ENCODE measurements at regions not wholly inside any gene's neighbourhood (a gene's known extent, or its start where the extent isn't known, plus 50 kb on each side); places are given as distances from the start of the nearest gene placed in this dataset.

DNA sequence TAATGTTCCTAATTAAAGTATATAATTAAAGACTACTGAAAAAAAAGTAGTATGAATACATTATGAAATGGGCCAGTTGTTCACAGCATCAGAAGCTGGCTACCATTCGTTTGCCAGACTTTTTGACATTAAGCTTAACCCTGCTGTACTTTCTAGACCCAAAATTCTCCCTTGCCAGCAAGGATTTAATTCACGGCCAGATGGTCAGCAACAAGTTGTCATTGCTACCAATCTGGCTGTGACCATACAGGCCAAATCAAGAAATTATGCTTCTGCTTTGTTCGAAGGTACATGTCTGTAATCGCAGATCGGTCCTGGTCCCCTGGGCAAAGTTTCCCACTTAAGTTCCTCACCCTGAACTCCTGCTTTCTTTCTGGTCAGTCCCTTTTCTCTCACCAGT lies 217.7 kb upstream of the ATXN7L3B start:
- Histone ChIP-seq H4K8ac (ENCODE audit: low read length) (no peak overlapping the region), H3K4me2 (ENCODE audit: low read length, poor library complexity, severe bottlenecking) (no peak overlapping the region), H3K4me3 (ENCODE audit: insufficient read depth in 1 of 2, low read depth in 1 of 2, low read length in 2 of 2) (no peak overlapping the region), H3K4ac (ENCODE audit: low read depth in 1 of 2, low read length in 2 of 2) (no peak overlapping the region), H3K18ac (ENCODE audit: low read depth in 1 of 2, low read length in 2 of 2) (no peak overlapping the region), H3K23ac (ENCODE audit: low read length in 2 of 2) (no peak overlapping the region), H2BK15ac (ENCODE audit: low read depth, poor library complexity, severe bottlenecking) (no peak overlapping the region), H3K27me3 (ENCODE audit: control insufficient read depth in 1 of 2, insufficient read depth in 1 of 2, low read length in 2 of 2) (no peaks in the 10 kb centered on the region), H3K9ac (ENCODE audit: low read length) (no peak overlapping the region), H3K9me3 (ENCODE audit: control insufficient read depth, low read length) (no peaks in the 10 kb centered on the region), H2BK120ac (ENCODE audit: low read depth, low read length) (no peak overlapping the region), H3K79me1 (replicated peaks; ENCODE audit: low read length, poor library complexity, severe bottlenecking) (no peaks in the 10 kb centered on the region), H3K4me1 (ENCODE audit: control insufficient read depth, insufficient read depth, low read depth, low read length) (no peaks in the 10 kb centered on the region), H4K91ac (ENCODE audit: low read length) (no peak overlapping the region), H3K14ac (ENCODE audit: low read length in 2 of 2) (no peak overlapping the region), H2BK12ac (ENCODE audit: low read length in 2 of 2) (no peak overlapping the region), H2AK5ac (ENCODE audit: low read length, severe bottlenecking) (no peak overlapping the region), H2BK5ac (ENCODE audit: low read depth, low read length, poor library complexity, severe bottlenecking) (no peak overlapping the region), H2AFZ (ENCODE audit: low read depth, low read length) (no peak overlapping the region), H3K36me3 (ENCODE audit: control insufficient read depth in 1 of 2, insufficient read depth in 2 of 2, low read depth in 1 of 2, low read length in 2 of 2) (no peaks in the 10 kb centered on the region), H3K27ac (ENCODE audit: low read length, poor library complexity, severe bottlenecking) (no peak overlapping the region)
- DNase-seq = no peak
- 94% methylated on average over 5 of the region's 5 CpGs for WGBS

DNA sequence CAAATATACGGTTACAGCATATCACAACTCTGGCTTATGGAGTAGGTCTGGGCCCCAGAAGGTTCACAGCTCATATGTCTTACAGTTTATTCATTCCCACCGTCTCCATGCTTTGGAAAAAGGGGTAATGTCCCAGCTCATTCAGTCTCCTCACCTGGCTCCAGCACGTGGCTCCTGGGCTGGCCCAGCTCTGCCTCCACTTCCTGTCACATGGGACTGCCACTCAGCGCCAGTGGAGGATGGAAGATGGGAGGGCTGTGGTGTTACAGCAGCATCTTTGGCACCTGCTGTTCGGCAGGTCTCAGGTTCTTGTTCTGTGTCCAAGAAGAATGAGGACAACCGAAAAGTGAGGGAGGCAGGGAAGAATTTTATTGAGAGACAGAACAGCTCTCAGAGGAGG lies 216.3 kb upstream of the ATXN7L3B start:
- Histone ChIP-seq H3K14ac (ENCODE audit: low read length in 2 of 2) (no peak overlapping the region), H3K23ac (ENCODE audit: low read length in 2 of 2) (no peak overlapping the region), H3K9ac (ENCODE audit: low read length) (no peak overlapping the region), H3K27ac (ENCODE audit: low read length, poor library complexity, severe bottlenecking) (no peak overlapping the region), H3K18ac (ENCODE audit: low read depth in 1 of 2, low read length in 2 of 2) (no peak overlapping the region), H3K9me3 (ENCODE audit: control insufficient read depth, low read length) (no peaks in the 10 kb centered on the region), H3K4ac (ENCODE audit: low read depth in 1 of 2, low read length in 2 of 2) (no peak overlapping the region), H3K4me2 (ENCODE audit: low read length, poor library complexity, severe bottlenecking) (no peak overlapping the region), H4K91ac (ENCODE audit: low read length) (no peak overlapping the region), H2AK5ac (ENCODE audit: low read length, severe bottlenecking) (no peak overlapping the region), H2BK120ac (ENCODE audit: low read depth, low read length) (no peak overlapping the region), H2AFZ (ENCODE audit: low read depth, low read length) (no peak overlapping the region), H2BK5ac (ENCODE audit: low read depth, low read length, poor library complexity, severe bottlenecking) (no peak overlapping the region), H3K79me1 (replicated peaks; ENCODE audit: low read length, poor library complexity, severe bottlenecking) (no peaks in the 10 kb centered on the region), H2BK15ac (ENCODE audit: low read depth, poor library complexity, severe bottlenecking) (no peak overlapping the region), H4K8ac (ENCODE audit: low read length) (peak overlapping the region; percentile 19), H3K27me3 (ENCODE audit: control insufficient read depth in 1 of 2, insufficient read depth in 1 of 2, low read length in 2 of 2) (no peaks in the 10 kb centered on the region), H3K4me3 (ENCODE audit: insufficient read depth in 1 of 2, low read depth in 1 of 2, low read length in 2 of 2) (no peak overlapping the region), H2BK12ac (ENCODE audit: low read length in 2 of 2) (no peak overlapping the region), H3K4me1 (ENCODE audit: control insufficient read depth, insufficient read depth, low read depth, low read length) (no peaks in the 10 kb centered on the region), H3K36me3 (ENCODE audit: control insufficient read depth in 1 of 2, insufficient read depth in 2 of 2, low read depth in 1 of 2, low read length in 2 of 2) (no peaks in the 10 kb centered on the region)
- 89% methylated on average over 6 of the region's 6 CpGs for WGBS
- no peak for DNase-seq

DNA sequence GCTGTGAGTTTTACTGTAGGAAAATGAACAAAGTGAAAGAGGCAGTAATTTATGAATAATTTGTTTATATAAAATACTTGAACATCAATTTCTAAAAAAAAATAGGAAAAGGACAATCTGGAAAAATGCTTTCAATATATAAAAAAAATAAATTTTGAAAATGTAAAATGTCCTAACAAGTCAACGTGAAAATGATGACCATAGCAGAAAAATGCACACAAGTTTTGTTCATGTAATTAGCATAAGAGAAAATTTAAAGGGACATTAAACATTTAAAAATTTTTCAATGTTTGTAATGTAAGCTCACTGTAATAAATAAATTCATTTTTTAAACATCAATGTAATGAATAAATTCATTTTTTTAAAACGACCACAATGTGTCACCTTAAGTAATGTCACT lies 214.8 kb upstream of the ATXN7L3B start:
- H3K9me3 ChIP-seq (ENCODE audit: control insufficient read depth, low read length) = no peaks in the 10 kb centered on the region
- no peaks in the 10 kb centered on the region for H3K4me1 ChIP-seq (ENCODE audit: control insufficient read depth, insufficient read depth, low read depth, low read length)
- no peak overlapping the region for H3K4me2 ChIP-seq (ENCODE audit: low read length, poor library complexity, severe bottlenecking)
- no peak overlapping the region for H3K4ac ChIP-seq (ENCODE audit: low read depth in 1 of 2, low read length in 2 of 2)
- WGBS = no CpG with 5 or more reads among the region's 2 CpGs
- H4K8ac ChIP-seq (ENCODE audit: low read length) = no peak overlapping the region
- DNase-seq = no peak
- no peak overlapping the region for H2AK5ac ChIP-seq (ENCODE audit: low read length, severe bottlenecking)
- H2BK120ac ChIP-seq (ENCODE audit: low read depth, low read length) = no peak overlapping the region
- H2AFZ ChIP-seq (ENCODE audit: low read depth, low read length) = no peak overlapping the region
- H4K91ac ChIP-seq (ENCODE audit: low read length) = no peak overlapping the region
- H3K18ac ChIP-seq (ENCODE audit: low read depth in 1 of 2, low read length in 2 of 2) = no peak overlapping the region
- H3K79me1 ChIP-seq (replicated peaks; ENCODE audit: low read length, poor library complexity, severe bottlenecking) = no peaks in the 10 kb centered on the region
- no peaks in the 10 kb centered on the region for H3K27me3 ChIP-seq (ENCODE audit: control insufficient read depth in 1 of 2, insufficient read depth in 1 of 2, low read length in 2 of 2)
- no peak overlapping the region for H2BK15ac ChIP-seq (ENCODE audit: low read depth, poor library complexity, severe bottlenecking)
- H3K23ac ChIP-seq (ENCODE audit: low read length in 2 of 2) = no peak overlapping the region
- no peak overlapping the region for H3K4me3 ChIP-seq (ENCODE audit: insufficient read depth in 1 of 2, low read depth in 1 of 2, low read length in 2 of 2)
- no peak overlapping the region for H2BK5ac ChIP-seq (ENCODE audit: low read depth, low read length, poor library complexity, severe bottlenecking)
- no peak overlapping the region for H2BK12ac ChIP-seq (ENCODE audit: low read length in 2 of 2)
- H3K36me3 ChIP-seq (ENCODE audit: control insufficient read depth in 1 of 2, insufficient read depth in 2 of 2, low read depth in 1 of 2, low read length in 2 of 2) = no peaks in the 10 kb centered on the region
- no peak overlapping the region for H3K27ac ChIP-seq (ENCODE audit: low read length, poor library complexity, severe bottlenecking)
- H3K9ac ChIP-seq (ENCODE audit: low read length) = no peak overlapping the region
- H3K14ac ChIP-seq (ENCODE audit: low read length in 2 of 2) = no peak overlapping the region

DNA sequence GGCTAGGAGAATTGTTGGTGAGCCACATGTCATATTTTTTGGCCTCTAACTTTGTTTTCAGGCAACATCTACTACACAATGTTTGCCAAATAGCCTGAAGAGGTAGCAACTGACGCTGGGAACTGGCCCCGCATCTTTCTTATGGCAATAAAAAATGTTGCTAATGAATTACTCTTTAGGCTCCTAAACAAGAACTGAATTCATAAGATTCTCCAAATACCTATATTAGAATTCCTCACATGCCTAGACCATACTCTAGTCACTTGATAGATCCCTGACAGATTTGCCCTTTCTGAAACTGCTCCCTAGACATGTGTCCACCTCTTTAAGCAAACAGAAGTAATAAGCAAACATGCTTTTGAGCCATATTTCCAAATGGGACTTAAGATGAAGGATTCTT lies 209.0 kb upstream of the ATXN7L3B start:
- no peaks in the 10 kb centered on the region for H3K4me1 ChIP-seq (ENCODE audit: control insufficient read depth, insufficient read depth, low read depth, low read length)

More for the DNA sequence above, 209.0 kb upstream of the ATXN7L3B start:
- Histone ChIP-seq H2AK5ac (ENCODE audit: low read length, severe bottlenecking) (no peak overlapping the region), H3K23ac (ENCODE audit: low read length in 2 of 2) (no peak overlapping the region), H3K27ac (ENCODE audit: low read length, poor library complexity, severe bottlenecking) (no peak overlapping the region), H3K14ac (ENCODE audit: low read length in 2 of 2) (no peak overlapping the region), H3K4me2 (ENCODE audit: low read length, poor library complexity, severe bottlenecking) (no peak overlapping the region), H3K18ac (ENCODE audit: low read depth in 1 of 2, low read length in 2 of 2) (no peak overlapping the region), H2BK120ac (ENCODE audit: low read depth, low read length) (no peak overlapping the region), H3K4me3 (ENCODE audit: insufficient read depth in 1 of 2, low read depth in 1 of 2, low read length in 2 of 2) (no peak overlapping the region), H2BK15ac (ENCODE audit: low read depth, poor library complexity, severe bottlenecking) (no peak overlapping the region), H3K79me1 (replicated peaks; ENCODE audit: low read length, poor library complexity, severe bottlenecking) (no peaks in the 10 kb centered on the region), H4K91ac (ENCODE audit: low read length) (no peak overlapping the region), H2BK12ac (ENCODE audit: low read length in 2 of 2) (no peak overlapping the region), H4K8ac (ENCODE audit: low read length) (no peak overlapping the region), H3K4ac (ENCODE audit: low read depth in 1 of 2, low read length in 2 of 2) (no peak overlapping the region), H3K9ac (ENCODE audit: low read length) (no peak overlapping the region), H3K36me3 (ENCODE audit: control insufficient read depth in 1 of 2, insufficient read depth in 2 of 2, low read depth in 1 of 2, low read length in 2 of 2) (no peaks in the 10 kb centered on the region), H3K27me3 (ENCODE audit: control insufficient read depth in 1 of 2, insufficient read depth in 1 of 2, low read length in 2 of 2) (no peaks in the 10 kb centered on the region), H3K9me3 (ENCODE audit: control insufficient read depth, low read length) (no peaks in the 10 kb centered on the region), H2AFZ (ENCODE audit: low read depth, low read length) (no peak overlapping the region), H2BK5ac (ENCODE audit: low read depth, low read length, poor library complexity, severe bottlenecking) (no peak overlapping the region)
- no peak for DNase-seq
- 67% methylated on average over 2 of the region's 2 CpGs for WGBS

Measured in mesenchymal stem cell (in vitro differentiated cells and primary cell).